Keratinocyte (primary cell): ENCODE measurements at regions not wholly inside any gene's neighbourhood (a gene's known extent, or its start where the extent isn't known, plus 50 kb on each side); places are given as distances from the start of the nearest gene placed in this dataset.

Source experiments
- DNase-seq: peaks from one replicate; pipeline ENCODE4 v3.0.0-alpha.2; 2011; ENCODE audit warnings: low read depth, missing footprints, low spot score
- FAIRE-seq: peaks from 2 replicates; lab custom pipeline; 2011; peaks lifted over from hg19 to GRCh38; lab: Jason Lieb, UNC
- H2AFZ ChIP-seq: 2 replicates; pipeline ENCODE4 v1.6.0; 2012; ENCODE audit warnings: low read length, control low read depth, inconsistent platforms; ENCODE audit not compliant: control insufficient read depth
- H3K27ac ChIP-seq: 2 replicates; pipeline ENCODE4 v1.5.1; 2011; ENCODE audit warnings: low read length; ENCODE audit not compliant: control insufficient read depth, insufficient read depth
- H3K27me3 ChIP-seq: 3 replicates; pipeline ENCODE4 v1.6.0; 2011; ENCODE audit warnings: low read length; ENCODE audit not compliant: control insufficient read depth, insufficient read depth; ENCODE audit errors: extremely low read depth
- H3K36me3 ChIP-seq, 2 experiments: 2 replicates in 1 of 2; 3 replicates in 1 of 2; pipeline ENCODE4 v1.5.1; 2011; ENCODE audit warnings: low read length in 2 of 2, mild to moderate bottlenecking in 1 of 2; ENCODE audit not compliant: control insufficient read depth in 2 of 2, insufficient read depth in 2 of 2; ENCODE audit errors: extremely low read depth in 1 of 2
- H3K4me1 ChIP-seq: 3 replicates; pipeline ENCODE4 v1.5.1; 2011; ENCODE audit warnings: low read length; ENCODE audit not compliant: control insufficient read depth, insufficient read depth; ENCODE audit errors: extremely low read depth
- H3K4me2 ChIP-seq: 3 replicates; pipeline ENCODE4 v1.6.0; 2011; ENCODE audit warnings: low read depth, low read length; ENCODE audit not compliant: control insufficient read depth, insufficient read depth; ENCODE audit errors: extremely low read depth
- H3K4me3 ChIP-seq, 3 experiments: fragments of 200-600 bp in 1 of 3; sonication (generic) in 1 of 3; 2 replicates in 2 of 3; 3 replicates in 1 of 3; pipeline ENCODE4 v1.5.1; 2011 to 2016; ENCODE audit warnings: low read length in 3 of 3, mild to moderate bottlenecking in 3 of 3, control low read depth in 2 of 3, inconsistent platforms in 1 of 3, low read depth in 1 of 3, mixed read lengths in 1 of 3, mixed run types in 1 of 3, moderate library complexity in 1 of 3; ENCODE audit not compliant: control insufficient read depth in 2 of 3, insufficient read depth in 2 of 3; ENCODE audit errors: extremely low read depth in 1 of 3
- H3K79me2 ChIP-seq: 2 replicates; pipeline ENCODE4 v1.6.0; 2012; ENCODE audit warnings: low read length; ENCODE audit not compliant: control insufficient read depth, insufficient read depth
- H3K9ac ChIP-seq: 3 replicates; pipeline ENCODE4 v1.6.0; 2011; ENCODE audit warnings: low read length; ENCODE audit not compliant: control insufficient read depth, insufficient read depth; ENCODE audit errors: extremely low read depth
- H3K9me1 ChIP-seq: 3 replicates; pipeline ENCODE4 v1.6.0; 2011; ENCODE audit warnings: low read length; ENCODE audit not compliant: control insufficient read depth, insufficient read depth; ENCODE audit errors: extremely low read depth
- H3K9me3 ChIP-seq: 2 replicates; pipeline ENCODE4 v1.5.1; 2012; ENCODE audit warnings: low read depth, low read length; ENCODE audit not compliant: control insufficient read depth
- H4K20me1 ChIP-seq: 3 replicates; pipeline ENCODE4 v1.6.0; 2011; ENCODE audit warnings: low read length; ENCODE audit not compliant: control insufficient read depth, insufficient read depth; ENCODE audit errors: extremely low read depth
- CTCF ChIP-seq, 3 experiments: IDR thresholded peaks in 1 of 3; conservative IDR thresholded peaks in 1 of 3; optimal IDR thresholded peaks in 1 of 3; 2 replicates in 2 of 3; 3 replicates in 1 of 3; pipeline versions ENCODE3 to v1.5.1; 2011; ENCODE audit warnings: low read length in 3 of 3, mild to moderate bottlenecking in 3 of 3, moderate library complexity in 2 of 3, control low read depth in 1 of 3, inconsistent platforms in 1 of 3; ENCODE audit not compliant: insufficient read depth in 2 of 3; ENCODE audit errors: extremely low read depth in 1 of 3
- EZH2 ChIP-seq: IDR thresholded peaks from one replicate; pipeline ENCODE4 v1.6.1; 2012; ENCODE audit warnings: inconsistent platforms, mild to moderate bottlenecking, low read length, moderate library complexity
- dilution Hi-C: fragments of 300-500 bp; cut with MboI; formaldehyde crosslinking; loops from one replicate; pipeline ENCODE4 v1.7.0; 2020; ENCODE audit warnings: low sequenced_read_pairs; ENCODE audit not compliant: extremely low pct_ligation_motif_present

- DNase-seq (no peak), FAIRE-seq (no peak)
- Histone ChIP-seq H3K27ac (no peak overlapping the region), H3K4me3 (no peak overlapping the region), H3K9me1 (no peaks in the 10 kb centered on the region), H3K9ac (no peak overlapping the region), H3K27me3 (no peaks in the 10 kb centered on the region), H2AFZ (no peak overlapping the region), H3K9me3 (no peaks in the 10 kb centered on the region), H3K4me1 (no peaks in the 10 kb centered on the region), H3K79me2 (no peaks in the 10 kb centered on the region), H3K36me3 (no peaks in the 10 kb centered on the region), H3K4me2 (no peak overlapping the region), H4K20me1 (no peaks in the 10 kb centered on the region)
- TF ChIP-seq CTCF (optimal IDR thresholded peaks at IDR 0.05 in 1 of 3, IDR thresholded peaks at IDR 0.05 in 1 of 3, conservative IDR thresholded peaks at IDR 0.05 in 1 of 3; ENCODE audit: extremely low read depth in 1 of 3, insufficient read depth in 2 of 3, low read length in 3 of 3) (no peak), EZH2 (no peak)
- dilution Hi-C loops = no loop called here
Observed at GRCh38 chr1:217249857-217250256, 381.0 kb downstream of the GPATCH2 start.

GRCh38 chr1:217244971-217245370 is 385.9 kb downstream of the GPATCH2 start:
- TF ChIP-seq EZH2 = no peak
- TF ChIP-seq CTCF (optimal IDR thresholded peaks at IDR 0.05 in 1 of 3, IDR thresholded peaks at IDR 0.05 in 1 of 3, conservative IDR thresholded peaks at IDR 0.05 in 1 of 3; ENCODE audit: extremely low read depth in 1 of 3, insufficient read depth in 2 of 3, low read length in 3 of 3) = no peak
- Histone ChIP-seq H3K27ac (no peak overlapping the region), H3K4me2 (no peak overlapping the region), H3K9me1 (no peaks in the 10 kb centered on the region), H3K27me3 (no peaks in the 10 kb centered on the region), H3K9me3 (no peaks in the 10 kb centered on the region), H3K9ac (no peak overlapping the region), H3K4me1 (no peaks in the 10 kb centered on the region), H2AFZ (no peak overlapping the region), H3K4me3 (no peak overlapping the region), H4K20me1 (no peaks in the 10 kb centered on the region), H3K79me2 (no peaks in the 10 kb centered on the region), H3K36me3 (no peaks in the 10 kb centered on the region)
- DNase-seq = no peak
- FAIRE-seq = no peak
- dilution Hi-C loops = no loop called here
